ENCODE measurements at regions not wholly inside any gene's neighbourhood (a gene's known extent, or its start where the extent isn't known, plus 50 kb on each side); places are given as distances from the start of the nearest gene placed in this dataset.
"Not testable (repeated sequence)": the region's sequence is repeated elsewhere in the genome, so short reads cannot be mapped to it uniquely, and the experiment has no call there.

DNA sequence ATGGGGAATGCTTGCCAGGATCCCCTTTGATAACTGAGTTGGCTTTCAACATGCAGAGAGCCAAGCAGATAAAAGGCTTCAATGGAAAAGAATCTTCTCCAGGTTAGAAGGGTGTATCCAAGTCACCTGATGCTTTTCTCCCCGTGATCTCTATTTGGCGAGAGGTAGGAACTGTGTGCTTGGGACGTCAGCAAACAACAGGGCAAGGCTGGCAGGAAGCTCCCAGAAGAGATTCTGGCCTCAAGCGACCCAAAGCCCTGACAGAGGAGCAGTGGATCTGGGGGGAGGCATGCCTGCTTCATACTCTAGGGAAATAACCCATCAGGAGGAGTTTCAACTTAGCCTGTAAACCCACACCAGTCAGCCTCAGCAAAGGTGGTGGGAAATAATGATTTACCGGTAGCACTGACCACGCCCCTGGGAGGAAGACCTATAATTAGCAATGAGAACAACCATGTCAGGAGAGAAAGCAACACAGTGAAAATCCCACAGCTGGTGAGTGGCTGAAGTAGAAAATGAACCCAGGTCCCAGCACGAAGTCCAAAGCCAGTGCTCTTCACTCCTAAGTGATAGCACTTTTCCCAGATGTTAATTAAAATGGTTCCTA, 76.3 kb upstream of the SEC11C start:
- no peaks in the 10 kb centered on the region for H3K36me3 ChIP-seq (replicated peaks)

GRCh38 chr18:59063912-59064311, 75.8 kb upstream of the SEC11C start:
- Histone ChIP-seq H3K4me1 (peaks cover 16% of the 10 kb centered on the region), H3K4me3 (no peak overlapping the region), H3K9me3 (no peaks in the 10 kb centered on the region), H3K27me3 (ENCODE audit: low read depth) (no peaks in the 10 kb centered on the region), H3K36me3 (replicated peaks) (no peaks in the 10 kb centered on the region)
- DNase-seq (ENCODE audit: low spot score in 2 of 2), result no peak
- in situ Hi-C loops (cut with MboI; ENCODE audit: low sequenced_read_pairs), result loop anchor here (25.0 kb wide), 1 partner anchor 527 kb away; no protein-coding TSS in a partner anchor

More for the DNA sequence above, 76.3 kb upstream of the SEC11C start:
- DNase-seq (ENCODE audit: low spot score in 2 of 2), result no peak
- in situ Hi-C loops (cut with MboI; ENCODE audit: low sequenced_read_pairs), result loop anchor here (25.0 kb wide), 1 partner anchor 526 kb away; no protein-coding TSS in a partner anchor
- H3K27me3 ChIP-seq (ENCODE audit: low read depth), result no peaks in the 10 kb centered on the region
- H3K9me3 ChIP-seq, result no peaks in the 10 kb centered on the region
- peaks cover 16% of the 10 kb centered on the region for H3K4me1 ChIP-seq
- H3K4me3 ChIP-seq, result no peak overlapping the region

DNA sequence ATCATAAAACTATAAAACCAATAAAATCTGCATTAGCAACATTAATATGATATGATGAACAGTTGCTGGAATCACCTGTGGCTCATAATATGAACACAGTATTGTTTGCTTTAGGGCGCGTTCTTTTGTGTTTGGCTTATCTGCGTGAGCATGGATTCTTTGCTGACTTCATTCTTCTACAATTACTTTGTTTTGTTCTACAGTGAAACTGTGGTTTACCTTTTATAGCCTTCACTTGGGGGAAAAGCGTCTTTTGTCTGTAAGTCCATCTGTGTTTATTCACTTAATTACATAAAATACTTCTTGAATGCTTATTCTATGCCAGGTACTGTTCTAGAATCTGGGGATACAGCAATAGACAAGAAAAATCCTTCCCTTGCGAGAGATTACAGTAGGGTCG, 74.0 kb upstream of the SEC11C start:
- in situ Hi-C loops (cut with MboI; ENCODE audit: low sequenced_read_pairs), result loop anchor here (5.0 to 25.0 kb wide), 2 partner anchors 278 to 528 kb away; no protein-coding TSS in a partner anchor

GRCh38 chr18:59067873-59068272, 71.8 kb upstream of the SEC11C start:
- in situ Hi-C loops (cut with MboI; ENCODE audit: low sequenced_read_pairs), result loop anchor here (5.0 to 25.0 kb wide), 2 partner anchors 281 to 531 kb away; no protein-coding TSS in a partner anchor
- H3K27me3 ChIP-seq (ENCODE audit: low read depth), result no peaks in the 10 kb centered on the region
- no peaks in the 10 kb centered on the region for H3K36me3 ChIP-seq (replicated peaks)
- no peak overlapping the region for H3K4me3 ChIP-seq
- peak; percentile 44 to 70 for DNase-seq (ENCODE audit: low spot score in 2 of 2)
- no peaks in the 10 kb centered on the region for H3K9me3 ChIP-seq
- peaks cover 16% of the 10 kb centered on the region for H3K4me1 ChIP-seq

More for the DNA sequence above, 74.0 kb upstream of the SEC11C start:
- peak; percentile 55 to 88 for DNase-seq (ENCODE audit: low spot score in 2 of 2)
- H3K36me3 ChIP-seq (replicated peaks), result no peaks in the 10 kb centered on the region
- H3K27me3 ChIP-seq (ENCODE audit: low read depth), result no peaks in the 10 kb centered on the region
- H3K4me3 ChIP-seq, result no peak overlapping the region
- H3K4me1 ChIP-seq, result peaks cover 16% of the 10 kb centered on the region
- H3K9me3 ChIP-seq, result no peaks in the 10 kb centered on the region

DNA sequence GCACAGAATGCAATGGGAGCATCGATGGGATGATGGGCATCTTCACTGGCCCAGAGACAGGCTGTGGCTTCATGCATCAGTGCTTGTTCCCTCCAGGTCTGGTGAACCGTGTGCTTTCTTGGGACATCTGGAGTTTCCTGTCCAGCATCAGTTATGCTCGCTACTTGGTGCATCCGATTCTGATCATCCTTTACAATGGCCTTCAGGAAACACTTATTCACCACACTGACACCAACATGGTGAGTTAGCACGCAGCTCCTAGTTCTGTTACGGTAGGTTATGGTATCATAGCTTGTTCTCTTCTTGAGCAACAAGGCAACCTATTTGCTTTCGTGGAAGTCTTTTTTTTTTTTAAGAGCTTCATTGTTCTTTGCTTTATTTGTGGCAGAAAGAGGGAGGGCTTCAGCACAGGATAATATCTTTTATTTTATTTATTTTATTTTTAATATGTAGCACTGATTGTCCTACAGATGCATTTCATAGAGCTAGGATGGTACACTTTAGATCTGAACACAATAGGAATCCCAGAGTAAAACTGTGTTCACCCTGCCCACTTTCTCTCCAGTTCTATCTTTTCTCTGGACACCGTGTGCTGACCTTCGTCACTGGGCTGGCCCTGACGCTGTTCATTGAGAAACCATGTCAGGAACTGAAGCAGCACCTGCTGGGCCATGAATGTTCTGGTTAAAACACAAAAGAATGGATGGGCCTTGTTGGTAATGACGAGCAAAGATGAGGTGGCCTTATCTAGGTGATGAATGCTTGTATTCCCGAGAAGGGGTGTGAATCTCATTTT, 71.2 kb upstream of the SEC11C start:
- Histone ChIP-seq H3K36me3 (replicated peaks) (no peaks in the 10 kb centered on the region), H3K27me3 (ENCODE audit: low read depth) (no peaks in the 10 kb centered on the region), H3K4me3 (no peak overlapping the region), H3K4me1 (peaks cover 16% of the 10 kb centered on the region), H3K9me3 (no peaks in the 10 kb centered on the region)
- in situ Hi-C loops (cut with MboI; ENCODE audit: low sequenced_read_pairs), result loop anchor here (5.0 to 25.0 kb wide), 2 partner anchors 281 to 531 kb away; no protein-coding TSS in a partner anchor
- DNase-seq (ENCODE audit: low spot score in 2 of 2), result no peak

DNA sequence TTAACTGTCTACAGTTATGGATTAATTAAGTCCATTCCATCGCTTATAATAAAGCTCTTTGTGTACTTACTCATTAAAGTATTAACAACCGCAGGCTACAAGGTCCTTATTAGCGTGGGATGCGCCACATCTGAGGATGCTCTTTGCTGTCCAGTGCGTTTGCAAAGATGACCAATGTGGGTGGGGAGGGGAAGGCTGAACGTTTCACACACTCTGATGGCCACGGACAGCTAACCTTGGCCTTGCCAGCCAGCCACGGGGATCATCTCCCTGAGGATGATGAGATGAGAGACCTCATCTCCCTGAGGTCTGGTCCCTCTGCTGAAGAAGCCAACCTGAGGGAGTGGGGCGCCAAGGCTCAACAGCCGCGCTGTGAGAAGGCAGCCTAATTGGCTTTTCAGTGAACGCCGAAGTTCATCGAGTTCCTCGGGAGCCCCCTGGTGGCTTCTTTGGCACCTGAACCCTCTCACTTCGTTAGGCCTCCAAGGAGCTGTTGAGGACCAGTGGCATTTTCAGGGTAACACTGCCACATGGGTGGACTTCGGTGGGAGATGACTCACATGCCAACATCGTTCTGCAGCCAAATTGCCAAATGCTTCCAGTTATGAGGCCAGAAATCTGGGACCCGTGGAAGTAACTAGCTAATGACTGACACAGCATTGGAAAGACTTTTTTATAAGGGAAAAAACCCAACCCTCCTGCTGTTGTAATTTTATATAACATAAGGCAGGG, 69.3 kb upstream of the SEC11C start:
- Histone ChIP-seq H3K27me3 (ENCODE audit: low read depth) (no peaks in the 10 kb centered on the region), H3K4me3 (no peak overlapping the region), H3K36me3 (replicated peaks) (no peaks in the 10 kb centered on the region), H3K4me1 (peaks cover 13% of the 10 kb centered on the region), H3K9me3 (no peaks in the 10 kb centered on the region)
- in situ Hi-C loops (cut with MboI; ENCODE audit: low sequenced_read_pairs), result loop anchor here (25.0 kb wide), 1 partner anchor 533 kb away; no protein-coding TSS in a partner anchor
- peak; percentile 73 to 95 for DNase-seq (ENCODE audit: low spot score in 2 of 2)

DNA sequence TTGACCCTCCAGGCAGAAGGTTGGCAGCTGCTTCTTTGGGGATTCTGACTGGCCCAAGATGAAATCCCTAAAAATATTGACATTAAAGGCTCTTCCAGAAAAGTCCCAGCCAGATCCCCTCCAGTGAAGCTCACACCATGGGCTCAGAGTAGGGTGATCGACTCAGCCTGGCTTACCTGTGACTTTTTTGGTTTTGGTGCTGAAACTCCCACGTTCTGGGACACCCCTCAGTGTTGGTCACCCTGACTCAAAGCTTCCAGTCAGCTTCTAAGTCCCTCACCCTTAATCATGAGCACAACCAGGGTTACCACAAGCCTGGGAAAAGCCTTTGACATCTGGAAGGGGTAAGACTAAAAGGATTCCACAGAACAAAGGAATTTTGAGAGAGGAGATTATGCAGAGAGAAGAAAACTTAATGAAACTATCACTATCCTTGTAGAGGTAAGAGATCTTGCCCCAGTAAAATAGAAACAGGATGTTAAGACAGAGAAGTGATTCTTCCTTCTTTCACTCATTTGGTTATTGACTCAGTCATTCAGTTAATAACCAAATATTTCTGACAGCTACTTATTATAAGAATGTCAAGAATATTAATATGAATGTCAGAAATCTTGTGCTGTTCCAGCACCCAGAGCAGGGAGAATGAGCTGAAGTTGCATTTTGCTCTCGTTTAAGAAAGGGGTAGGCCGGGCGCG, 66.8 kb upstream of the SEC11C start:
- in situ Hi-C loops (cut with MboI; ENCODE audit: low sequenced_read_pairs), result loop anchor here (25.0 kb wide), 1 partner anchor 536 kb away; no protein-coding TSS in a partner anchor
- Histone ChIP-seq H3K9me3 (no peaks in the 10 kb centered on the region), H3K4me3 (no peak overlapping the region), H3K27me3 (ENCODE audit: low read depth) (no peaks in the 10 kb centered on the region), H3K4me1 (no peaks in the 10 kb centered on the region), H3K36me3 (replicated peaks) (no peaks in the 10 kb centered on the region)
- DNase-seq (ENCODE audit: low spot score in 2 of 2), result no peak

- Histone ChIP-seq H3K4me1 (no peaks in the 10 kb centered on the region), H3K4me3 (no peak overlapping the region), H3K27me3 (ENCODE audit: low read depth) (no peaks in the 10 kb centered on the region), H3K36me3 (replicated peaks) (no peaks in the 10 kb centered on the region), H3K9me3 (no peaks in the 10 kb centered on the region)
- in situ Hi-C loops (cut with MboI; ENCODE audit: low sequenced_read_pairs), result no loop called here
- DNase-seq (ENCODE audit: low spot score in 2 of 2), result no peak
Observed at GRCh38 chr18:59075923-59076322, 63.8 kb upstream of the SEC11C start.

DNA sequence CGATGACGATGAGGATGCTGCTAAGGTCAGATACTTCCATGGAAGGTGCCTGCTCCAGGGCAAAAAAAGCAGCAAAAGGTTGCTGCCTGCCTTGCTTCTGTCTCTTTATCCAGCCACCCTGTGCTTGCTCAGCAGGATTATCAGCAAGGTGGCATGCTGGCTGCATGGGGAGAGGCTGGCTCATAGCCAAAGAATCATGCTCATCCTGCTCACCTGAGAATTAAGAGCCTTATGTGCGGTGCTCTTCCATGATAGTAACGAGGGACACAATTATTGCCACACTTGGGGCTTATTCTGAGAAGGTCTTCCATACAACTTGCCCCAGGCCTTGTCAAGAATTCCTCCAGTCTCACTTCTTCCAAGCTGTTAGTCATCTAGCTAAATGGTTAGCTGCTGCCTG, 60.4 kb upstream of the SEC11C start:
- no peaks in the 10 kb centered on the region for H3K9me3 ChIP-seq
- in situ Hi-C loops (cut with MboI; ENCODE audit: low sequenced_read_pairs), result no loop called here
- no peaks in the 10 kb centered on the region for H3K27me3 ChIP-seq (ENCODE audit: low read depth)
- H3K4me3 ChIP-seq, result no peak overlapping the region
- peaks cover under 1% of the 10 kb centered on the region; the same call in 1 of the 2 replicates for H3K4me1 ChIP-seq
- no peaks in the 10 kb centered on the region for H3K36me3 ChIP-seq (replicated peaks)
- DNase-seq (ENCODE audit: low spot score in 2 of 2), result no peak

DNA sequence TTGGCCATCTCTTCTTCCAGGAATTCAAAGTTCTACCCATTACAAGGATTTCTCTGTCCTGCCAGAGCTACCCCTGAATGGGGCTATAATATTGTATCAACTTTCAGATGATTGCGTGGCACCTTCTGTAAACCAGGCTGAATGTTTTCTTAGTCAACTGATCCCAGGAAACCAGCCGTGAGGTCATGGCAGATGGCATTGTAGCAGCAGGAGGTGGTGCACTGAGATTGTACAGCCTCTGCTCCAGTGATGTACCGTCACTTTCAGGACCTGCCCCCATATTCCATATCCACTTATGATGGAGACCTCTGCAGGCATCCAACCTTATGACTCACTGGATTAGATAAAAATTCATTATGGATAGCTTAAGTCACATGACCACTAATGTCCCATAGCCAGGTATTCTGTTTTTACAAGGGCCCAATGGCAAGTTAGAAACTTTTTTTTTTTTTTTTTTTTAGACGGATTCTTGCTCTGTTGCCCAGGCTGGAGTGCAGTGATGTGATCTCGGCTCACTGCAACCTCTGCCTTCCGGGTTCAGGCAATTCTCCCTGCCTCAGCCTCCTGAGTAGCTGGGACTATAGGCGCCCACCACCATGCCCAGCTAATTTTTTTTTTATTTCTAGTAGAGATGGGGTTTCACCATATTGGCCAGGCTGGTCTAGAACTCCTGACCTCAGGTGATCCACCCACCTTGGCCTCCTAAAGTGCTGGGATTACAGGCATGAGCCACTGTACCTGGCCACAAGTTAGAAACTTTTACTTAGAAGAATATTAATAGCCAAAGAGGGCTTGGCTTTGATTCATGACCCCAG, 59.8 kb upstream of the SEC11C start:
- H3K27me3 ChIP-seq (ENCODE audit: low read depth); H3K4me3 ChIP-seq; DNase-seq (ENCODE audit: low spot score in 2 of 2); H3K9me3 ChIP-seq; in situ Hi-C loops (cut with MboI; ENCODE audit: low sequenced_read_pairs); H3K36me3 ChIP-seq (replicated peaks); H3K4me1 ChIP-seq: not testable (repeated sequence)

- no peaks in the 10 kb centered on the region for H3K27me3 ChIP-seq (ENCODE audit: low read depth)
- peaks cover 2% of the 10 kb centered on the region; the same call in 1 of the 2 replicates for H3K4me1 ChIP-seq
- no peaks in the 10 kb centered on the region; the same call in 1 of the 2 replicates for H3K9me3 ChIP-seq
- in situ Hi-C loops (cut with MboI; ENCODE audit: low sequenced_read_pairs), result no loop called here
- no peak for DNase-seq (ENCODE audit: low spot score in 2 of 2)
- no peak overlapping the region for H3K4me3 ChIP-seq
- no peaks in the 10 kb centered on the region for H3K36me3 ChIP-seq (replicated peaks)
Observed at GRCh38 chr18:59083136-59083818, 56.4 kb upstream of the SEC11C start.

GRCh38 chr18:59085126-59085794, 54.4 kb upstream of the SEC11C start:
- Histone ChIP-seq H3K27me3 (ENCODE audit: low read depth) (no peaks in the 10 kb centered on the region), H3K4me3 (no peak overlapping the region), H3K36me3 (replicated peaks) (no peaks in the 10 kb centered on the region), H3K4me1 (peaks cover 2% of the 10 kb centered on the region; the same call in 1 of the 2 replicates), H3K9me3 (no peaks in the 10 kb centered on the region; the same call in 1 of the 2 replicates)
- in situ Hi-C loops (cut with MboI; ENCODE audit: low sequenced_read_pairs), result no loop called here
- no peak for DNase-seq (ENCODE audit: low spot score in 2 of 2)

Measured in HAP-1 (cell line).